Neural crest cell (in vitro differentiated cells): ENCODE measurements at regions not wholly inside any gene's neighbourhood (a gene's known extent, or its start where the extent isn't known, plus 50 kb on each side); places are given as distances from the start of the nearest gene placed in this dataset.

ENCODE experiments used
- DNase-seq: peaks from one replicate; pipeline ENCODE4 v3.0.0; 2021; ENCODE audit warnings: low read depth, mixed read lengths, low spot score
- H3K27ac Mint-ChIP-seq: one replicate; pipeline ENCODE4 v1.8.0; 2021; ENCODE audit warnings: mild to moderate bottlenecking, mixed read lengths; ENCODE audit not compliant: unreplicated experiment
- H3K27me3 Mint-ChIP-seq: 2 replicates; pipeline ENCODE4 v1.8.0; 2021; ENCODE audit warnings: low read depth, mild to moderate bottlenecking, mixed read lengths
- H3K36me3 Mint-ChIP-seq: 2 replicates; pipeline ENCODE4 v1.8.0; 2021; ENCODE audit warnings: low read depth, mild to moderate bottlenecking, mixed read lengths
- H3K4me1 Mint-ChIP-seq: 2 replicates; pipeline ENCODE4 v1.8.0; 2021; ENCODE audit warnings: mixed read lengths
- H3K4me3 Mint-ChIP-seq: one replicate; pipeline ENCODE4 v1.8.0; 2021; ENCODE audit warnings: mild to moderate bottlenecking, mixed read lengths
- H3K9me3 Mint-ChIP-seq: 2 replicates; pipeline ENCODE4 v1.8.0; 2021; ENCODE audit warnings: mixed read lengths
- CTCF ChIP-seq: fragments of 200-600 bp; sonication (generic); conservative IDR thresholded peaks from 2 replicates; pipeline ENCODE4 v1.5.0; 2021; ENCODE audit warnings: antibody characterized with exemption, mild to moderate bottlenecking

- H3K27ac Mint-ChIP-seq = no peak overlapping the region
- H3K27me3 Mint-ChIP-seq = no peaks in the 10 kb centered on the region
- no peak for DNase-seq
- no peaks in the 10 kb centered on the region for H3K4me1 Mint-ChIP-seq
- no peaks in the 10 kb centered on the region for H3K36me3 Mint-ChIP-seq
- no peak overlapping the region for H3K4me3 Mint-ChIP-seq
- no peak for TF ChIP-seq CTCF
- H3K9me3 Mint-ChIP-seq = no peaks in the 10 kb centered on the region
These were observed 679.8 kb upstream of the FTMT start for GRCh38 chr5:121171834-121172233.

GRCh38 chr5:121174351-121174750, 677.3 kb upstream of the FTMT start:
- no peak overlapping the region for H3K4me3 Mint-ChIP-seq
- no peaks in the 10 kb centered on the region for H3K36me3 Mint-ChIP-seq
- no peaks in the 10 kb centered on the region for H3K9me3 Mint-ChIP-seq
- no peak overlapping the region for H3K27ac Mint-ChIP-seq
- no peaks in the 10 kb centered on the region for H3K4me1 Mint-ChIP-seq
- DNase-seq = no peak
- no peaks in the 10 kb centered on the region for H3K27me3 Mint-ChIP-seq
- no peak for TF ChIP-seq CTCF

GRCh38 chr5:121175986-121176385, 675.7 kb upstream of the FTMT start:
- no peak overlapping the region for H3K4me3 Mint-ChIP-seq
- H3K27ac Mint-ChIP-seq = no peak overlapping the region
- no peaks in the 10 kb centered on the region for H3K36me3 Mint-ChIP-seq
- H3K4me1 Mint-ChIP-seq = no peaks in the 10 kb centered on the region
- TF ChIP-seq CTCF = no peak
- no peaks in the 10 kb centered on the region for H3K9me3 Mint-ChIP-seq
- no peak for DNase-seq
- no peaks in the 10 kb centered on the region for H3K27me3 Mint-ChIP-seq

GRCh38 chr5:121182788-121183490, 668.7 kb upstream of the FTMT start:
- no peak for TF ChIP-seq CTCF
- H3K27ac Mint-ChIP-seq = no peak overlapping the region
- no peak for DNase-seq
- H3K36me3 Mint-ChIP-seq = no peaks in the 10 kb centered on the region
- H3K4me3 Mint-ChIP-seq = no peak overlapping the region
- peaks cover 7% of the 10 kb centered on the region for H3K27me3 Mint-ChIP-seq
- H3K4me1 Mint-ChIP-seq = no peaks in the 10 kb centered on the region
- H3K9me3 Mint-ChIP-seq = no peaks in the 10 kb centered on the region

- H3K4me3 Mint-ChIP-seq = no peak overlapping the region
- peaks cover 7% of the 10 kb centered on the region for H3K27me3 Mint-ChIP-seq
- H3K9me3 Mint-ChIP-seq = no peaks in the 10 kb centered on the region
- TF ChIP-seq CTCF = no peak
- DNase-seq = no peak
- no peak overlapping the region for H3K27ac Mint-ChIP-seq
- H3K4me1 Mint-ChIP-seq = no peaks in the 10 kb centered on the region
- H3K36me3 Mint-ChIP-seq = no peaks in the 10 kb centered on the region
These were observed 662.8 kb upstream of the FTMT start for GRCh38 chr5:121188849-121189248.
